ENCODE measurements at regions not wholly inside any gene's neighbourhood (a gene's known extent, or its start where the extent isn't known, plus 50 kb on each side); places are given as distances from the start of the nearest gene placed in this dataset.
"Not testable (repeated sequence)": the region's sequence is repeated elsewhere in the genome, so short reads cannot be mapped to it uniquely, and the experiment has no call there.

DNA sequence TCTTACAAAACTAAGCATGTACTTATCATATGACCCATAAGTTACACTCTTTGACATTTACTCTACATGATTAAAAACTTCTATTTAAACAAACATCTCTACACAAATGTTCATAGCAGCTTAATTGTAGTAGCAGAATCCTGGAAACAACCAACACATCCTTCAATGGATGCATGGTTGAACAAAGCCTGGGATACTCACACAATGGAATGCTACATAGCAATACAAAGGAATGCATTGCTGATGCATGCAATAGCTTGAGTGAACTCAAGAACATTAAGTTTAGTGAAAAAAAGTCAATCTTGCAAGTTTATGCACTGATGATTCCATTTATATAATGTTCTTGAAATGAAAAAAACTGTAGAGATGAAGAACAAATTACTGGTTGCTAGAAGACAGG, 686.9 kb downstream of the LRRIQ3 start:
- ChIA-PET CTCF (no interaction called here), POLR2A (no interaction called here)
- H3K9me3 Mint-ChIP-seq (ENCODE audit: insufficient read depth) = peaks cover 6% of the 10 kb centered on the region
- ATAC-seq = no peak
- no peaks in the 10 kb centered on the region for H3K36me3 Mint-ChIP-seq (ENCODE audit: low read depth)
- H3K4me1 Mint-ChIP-seq (ENCODE audit: low read depth) = no peaks in the 10 kb centered on the region
- H3K27ac Mint-ChIP-seq = no peak overlapping the region
- H3K27me3 Mint-ChIP-seq (ENCODE audit: low read depth) = no peaks in the 10 kb centered on the region
- H3K4me3 Mint-ChIP-seq = no peak overlapping the region
- no peak for DNase-seq

GRCh38 chr1:73500154-73500553, 697.8 kb downstream of the LRRIQ3 start:
- POLR2A ChIA-PET = no interaction called here
- no peaks in the 10 kb centered on the region for H3K4me1 Mint-ChIP-seq (ENCODE audit: low read depth)
- ATAC-seq = no peak
- H3K9me3 Mint-ChIP-seq (ENCODE audit: insufficient read depth) = peaks cover 14% of the 10 kb centered on the region
- H3K36me3 Mint-ChIP-seq (ENCODE audit: low read depth) = no peaks in the 10 kb centered on the region
- CTCF ChIA-PET = no interaction called here
- no peak overlapping the region for H3K4me3 Mint-ChIP-seq
- DNase-seq = no peak
- H3K27me3 Mint-ChIP-seq (ENCODE audit: low read depth) = no peaks in the 10 kb centered on the region
- H3K27ac Mint-ChIP-seq = no peak overlapping the region

GRCh38 chr1:73499671-73500070, 698.3 kb downstream of the LRRIQ3 start:
- H3K9me3 Mint-ChIP-seq (ENCODE audit: insufficient read depth) = peaks cover 9% of the 10 kb centered on the region

GRCh38 chr1:73491621-73492020, 706.4 kb downstream of the LRRIQ3 start:
- ChIA-PET POLR2A (no interaction called here), CTCF (no interaction called here)
- DNase-seq (no peak), ATAC-seq (no peak)
- Mint-ChIP-seq H3K27me3 (ENCODE audit: low read depth) (no peaks in the 10 kb centered on the region), H3K36me3 (ENCODE audit: low read depth) (no peaks in the 10 kb centered on the region), H3K4me3 (no peak overlapping the region), H3K9me3 (ENCODE audit: insufficient read depth) (peaks cover 22% of the 10 kb centered on the region), H3K4me1 (ENCODE audit: low read depth) (no peaks in the 10 kb centered on the region), H3K27ac (no peak overlapping the region)

More at GRCh38 chr1:73499671-73500070, 698.3 kb downstream of the LRRIQ3 start:
- no peak for ATAC-seq
- DNase-seq = no peak
- ChIA-PET POLR2A (no interaction called here), CTCF (no interaction called here)
- Mint-ChIP-seq H3K27ac (no peak overlapping the region), H3K4me1 (ENCODE audit: low read depth) (no peaks in the 10 kb centered on the region), H3K36me3 (ENCODE audit: low read depth) (no peaks in the 10 kb centered on the region), H3K4me3 (no peak overlapping the region), H3K27me3 (ENCODE audit: low read depth) (no peaks in the 10 kb centered on the region)

DNA sequence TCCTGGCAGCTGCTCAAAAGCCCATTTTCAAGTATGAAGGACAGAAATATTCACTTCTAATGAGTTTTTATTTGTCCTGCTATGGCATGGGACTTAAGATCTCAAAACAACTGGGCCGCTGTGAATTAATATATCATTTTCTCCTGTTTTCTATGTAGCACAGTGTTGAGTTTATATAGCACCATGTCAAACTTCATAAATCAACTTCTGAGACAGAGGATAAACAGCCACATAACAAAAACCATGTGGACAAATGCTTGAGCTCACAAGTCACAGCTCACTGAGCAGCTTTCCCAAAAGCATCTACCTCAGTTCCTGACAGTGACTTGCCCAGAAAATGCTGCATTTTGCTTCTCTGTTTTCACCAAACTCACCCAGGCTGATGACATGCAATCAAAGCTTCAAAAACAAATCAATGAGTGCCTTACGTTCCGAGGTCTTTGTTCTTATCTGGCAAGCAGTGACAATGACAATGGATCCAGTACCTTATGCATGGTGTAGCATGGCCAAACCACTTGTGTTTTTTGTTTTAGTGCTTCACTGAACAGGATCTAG, 722.6 kb downstream of the LRRIQ3 start:
- DNase-seq = no peak
- no peak overlapping the region for H3K4me3 Mint-ChIP-seq

DNA sequence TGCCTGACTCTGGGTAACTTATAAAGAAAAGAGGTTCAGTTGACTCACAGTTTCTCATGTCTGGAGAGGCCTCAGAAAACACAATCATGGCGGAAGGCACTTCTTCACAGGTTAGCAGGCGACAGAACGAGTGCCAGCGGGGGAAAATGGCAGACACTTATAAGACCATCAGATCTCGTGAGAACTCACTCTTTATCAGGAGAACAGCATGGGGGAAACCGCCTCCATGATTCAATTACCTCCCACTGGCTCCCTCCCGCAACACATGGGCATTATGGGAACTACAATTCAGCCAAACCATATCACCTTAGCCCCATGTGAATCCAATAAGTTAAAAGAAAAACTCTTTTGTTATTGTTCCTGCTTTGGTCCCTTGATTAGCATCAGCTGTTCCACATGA, 725.2 kb downstream of the LRRIQ3 start:
- ChIA-PET POLR2A (no interaction called here), CTCF (no interaction called here)
- ATAC-seq (no peak), DNase-seq (no peak)
- H3K9me3 Mint-ChIP-seq (ENCODE audit: insufficient read depth) = peaks cover 14% of the 10 kb centered on the region
- no peaks in the 10 kb centered on the region for H3K36me3 Mint-ChIP-seq (ENCODE audit: low read depth)
- H3K27me3 Mint-ChIP-seq (ENCODE audit: low read depth) = no peaks in the 10 kb centered on the region
- no peaks in the 10 kb centered on the region for H3K4me1 Mint-ChIP-seq (ENCODE audit: low read depth)
- no peak overlapping the region for H3K27ac Mint-ChIP-seq
- no peak overlapping the region for H3K4me3 Mint-ChIP-seq

More for the DNA sequence above, 722.6 kb downstream of the LRRIQ3 start:
- Mint-ChIP-seq H3K4me1 (ENCODE audit: low read depth) (no peaks in the 10 kb centered on the region), H3K27me3 (ENCODE audit: low read depth) (no peaks in the 10 kb centered on the region), H3K9me3 (ENCODE audit: insufficient read depth) (peaks cover 14% of the 10 kb centered on the region), H3K36me3 (ENCODE audit: low read depth) (no peaks in the 10 kb centered on the region), H3K27ac (no peak overlapping the region)
- CTCF ChIA-PET = no interaction called here
- no peak for ATAC-seq
- POLR2A ChIA-PET = no interaction called here

DNA sequence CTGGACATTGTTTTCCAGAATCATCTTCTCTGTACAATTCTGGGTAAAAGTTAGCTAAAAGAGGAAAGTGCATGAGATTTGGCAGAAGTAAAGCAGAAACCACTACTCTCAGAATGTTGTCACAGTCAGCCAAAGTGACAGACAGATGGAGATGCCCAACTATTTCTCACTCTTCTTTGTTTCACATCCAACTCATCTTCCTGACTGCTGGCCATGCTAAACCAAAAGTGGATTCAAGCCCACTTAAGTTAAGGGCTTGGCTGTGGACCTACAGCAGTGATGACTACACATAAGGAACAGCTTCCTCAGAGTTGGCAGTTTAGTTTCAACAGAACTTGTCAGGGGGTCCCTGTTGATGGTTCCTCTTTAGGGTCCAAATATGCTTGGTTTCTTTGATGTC, 730.2 kb downstream of the LRRIQ3 start:
- H3K4me3 Mint-ChIP-seq = no peak overlapping the region
- no peaks in the 10 kb centered on the region for H3K36me3 Mint-ChIP-seq (ENCODE audit: low read depth)
- DNase-seq (no peak), ATAC-seq (no peak)
- H3K27me3 Mint-ChIP-seq (ENCODE audit: low read depth) = no peaks in the 10 kb centered on the region
- POLR2A ChIA-PET = no interaction called here
- no peaks in the 10 kb centered on the region for H3K9me3 Mint-ChIP-seq (ENCODE audit: insufficient read depth)
- H3K4me1 Mint-ChIP-seq (ENCODE audit: low read depth) = no peaks in the 10 kb centered on the region
- CTCF ChIA-PET = no interaction called here
- no peak overlapping the region for H3K27ac Mint-ChIP-seq

DNA sequence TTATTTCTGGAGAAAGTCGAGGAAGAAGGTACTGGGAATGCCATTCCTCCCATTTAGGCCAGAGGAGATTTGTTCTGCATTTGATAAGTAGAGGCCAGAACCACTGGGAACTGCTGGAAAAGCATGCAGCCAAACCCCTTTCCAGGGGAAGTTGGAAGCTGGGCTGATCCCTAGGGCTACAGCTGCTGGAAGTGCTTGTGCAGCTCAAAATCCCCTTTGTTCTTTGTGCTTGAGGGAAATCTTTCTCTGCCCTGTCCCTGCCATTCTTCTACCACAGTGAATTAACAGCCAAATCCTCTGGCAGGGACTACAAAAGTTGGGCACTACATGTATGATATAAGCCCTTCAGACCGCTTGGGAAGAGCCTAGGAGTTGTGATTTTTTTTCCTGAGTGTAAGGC, 734.1 kb downstream of the LRRIQ3 start:
- Mint-ChIP-seq H3K27ac (no peak overlapping the region), H3K4me1 (ENCODE audit: low read depth) (no peaks in the 10 kb centered on the region), H3K27me3 (ENCODE audit: low read depth) (no peaks in the 10 kb centered on the region), H3K4me3 (no peak overlapping the region), H3K9me3 (ENCODE audit: insufficient read depth) (no peaks in the 10 kb centered on the region), H3K36me3 (ENCODE audit: low read depth) (no peaks in the 10 kb centered on the region)
- no peak for DNase-seq
- ChIA-PET POLR2A (no interaction called here), CTCF (no interaction called here)
- no peak for ATAC-seq

GRCh38 chr1:73452522-73452921, 745.5 kb downstream of the LRRIQ3 start:
- DNase-seq (no peak), ATAC-seq (no peak)
- Mint-ChIP-seq H3K27me3 (ENCODE audit: low read depth) (no peaks in the 10 kb centered on the region), H3K27ac (no peak overlapping the region), H3K4me3 (no peak overlapping the region), H3K36me3 (ENCODE audit: low read depth) (no peaks in the 10 kb centered on the region), H3K4me1 (ENCODE audit: low read depth) (no peaks in the 10 kb centered on the region), H3K9me3 (ENCODE audit: insufficient read depth) (no peaks in the 10 kb centered on the region)
- ChIA-PET CTCF (no interaction called here), POLR2A (no interaction called here)

GRCh38 chr1:73450668-73451067, 747.3 kb downstream of the LRRIQ3 start:
- H3K27ac Mint-ChIP-seq; ATAC-seq; H3K36me3 Mint-ChIP-seq (ENCODE audit: low read depth); POLR2A ChIA-PET; H3K9me3 Mint-ChIP-seq (ENCODE audit: insufficient read depth); CTCF ChIA-PET; DNase-seq; H3K27me3 Mint-ChIP-seq (ENCODE audit: low read depth); H3K4me1 Mint-ChIP-seq (ENCODE audit: low read depth); H3K4me3 Mint-ChIP-seq: not testable (repeated sequence)

- Mint-ChIP-seq H3K36me3 (ENCODE audit: low read depth) (no peaks in the 10 kb centered on the region), H3K4me1 (ENCODE audit: low read depth) (no peaks in the 10 kb centered on the region), H3K4me3 (no peak overlapping the region), H3K27me3 (ENCODE audit: low read depth) (no peaks in the 10 kb centered on the region), H3K27ac (no peak overlapping the region), H3K9me3 (ENCODE audit: insufficient read depth) (peaks cover 17% of the 10 kb centered on the region)
- DNase-seq (no peak), ATAC-seq (no peak)
- CTCF ChIA-PET = no interaction called here
- POLR2A ChIA-PET = no interaction called here
These were observed 786.5 kb downstream of the LRRIQ3 start for GRCh38 chr1:73411479-73411878.

DNA sequence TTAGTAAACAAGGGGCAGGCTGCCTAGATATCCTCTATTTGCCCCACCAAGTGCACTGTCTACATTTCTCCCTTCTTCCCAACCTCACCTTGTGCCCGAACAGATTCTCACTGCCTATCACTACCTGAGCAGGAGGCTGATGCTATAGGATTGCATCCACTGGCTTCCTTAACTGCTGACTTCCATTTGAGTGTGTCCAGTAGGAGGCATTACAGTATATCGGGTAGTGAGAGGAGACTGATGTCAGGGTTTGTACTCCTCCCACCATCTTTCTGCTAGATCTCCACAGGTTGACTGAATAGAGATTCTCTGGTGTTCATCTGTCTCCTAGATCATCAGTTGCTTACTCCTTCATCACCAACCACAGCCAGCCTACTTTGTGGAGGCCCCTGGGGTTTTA, 796.3 kb downstream of the LRRIQ3 start:
- Mint-ChIP-seq H3K9me3 (ENCODE audit: insufficient read depth) (peaks cover 9% of the 10 kb centered on the region), H3K4me1 (ENCODE audit: low read depth) (no peaks in the 10 kb centered on the region), H3K36me3 (ENCODE audit: low read depth) (no peaks in the 10 kb centered on the region), H3K27me3 (ENCODE audit: low read depth) (no peaks in the 10 kb centered on the region), H3K27ac (no peak overlapping the region), H3K4me3 (no peak overlapping the region)
- CTCF ChIA-PET = no interaction called here
- POLR2A ChIA-PET = no interaction called here
- ATAC-seq (no peak), DNase-seq (no peak)

- H3K4me3 Mint-ChIP-seq = no peak overlapping the region
- H3K27me3 Mint-ChIP-seq (ENCODE audit: low read depth) = no peaks in the 10 kb centered on the region
- DNase-seq (no peak), ATAC-seq (no peak)
- no peak overlapping the region for H3K27ac Mint-ChIP-seq
- CTCF ChIA-PET = no interaction called here
- POLR2A ChIA-PET = no interaction called here
- no peaks in the 10 kb centered on the region for H3K36me3 Mint-ChIP-seq (ENCODE audit: low read depth)
- no peaks in the 10 kb centered on the region for H3K4me1 Mint-ChIP-seq (ENCODE audit: low read depth)
- H3K9me3 Mint-ChIP-seq (ENCODE audit: insufficient read depth) = peaks cover 13% of the 10 kb centered on the region
These were observed 815.0 kb downstream of the LRRIQ3 start for GRCh38 chr1:73382966-73383365.

All from activated CD8-positive, alpha-beta T cell treated with anti-CD3 and anti-CD28 coated beads, Interleukin-2, amount 10 ng/mL, durations not matched to agents 7 days and 5 days (primary cell).